Choroid plexus epithelial cell (primary cell): ENCODE measurements at regions not wholly inside any gene's neighbourhood (a gene's known extent, or its start where the extent isn't known, plus 50 kb on each side); places are given as distances from the start of the nearest gene placed in this dataset.

Experiments used
- DNase-seq: peaks from one replicate; pipeline ENCODE4 v3.0.0-alpha.2; 2010; ENCODE audit warnings: low read depth
- H3K4me3 ChIP-seq: 2 replicates; pipeline ENCODE4 v1.5.1; 2011; ENCODE audit warnings: low read depth, mild to moderate bottlenecking, control low read depth, low read length, moderate library complexity
- CTCF ChIP-seq: conservative IDR thresholded peaks from 2 replicates; pipeline ENCODE4 v1.5.1; 2011; ENCODE audit warnings: low read depth, mild to moderate bottlenecking, control low read depth, inconsistent platforms, low read length, moderate library complexity

GRCh38 chr16:51243936-51244436 is 92.9 kb upstream of the SALL1 start:
- DNase-seq, result no peak
- no peak for TF ChIP-seq CTCF
- H3K4me3 ChIP-seq, result no peak overlapping the region

- TF ChIP-seq CTCF, result no peak
- DNase-seq, result no peak
- H3K4me3 ChIP-seq, result no peak overlapping the region
Observed at GRCh38 chr16:51242296-51242994, 91.4 kb upstream of the SALL1 start.

GRCh38 chr16:51239196-51239595 is 88.1 kb upstream of the SALL1 start:
- no peak overlapping the region for H3K4me3 ChIP-seq
- DNase-seq, result no peak
- TF ChIP-seq CTCF, result no peak

- H3K4me3 ChIP-seq, result no peak overlapping the region
- TF ChIP-seq CTCF, result no peak
- no peak for DNase-seq
Observed at GRCh38 chr16:51237861-51238378, 86.8 kb upstream of the SALL1 start.

- no peak overlapping the region for H3K4me3 ChIP-seq
- no peak for DNase-seq
- no peak for TF ChIP-seq CTCF
Observed at GRCh38 chr16:51237207-51237606, 86.1 kb upstream of the SALL1 start.

GRCh38 chr16:51236583-51236982 is 85.5 kb upstream of the SALL1 start:
- no peak for DNase-seq
- no peak overlapping the region for H3K4me3 ChIP-seq

More at GRCh38 chr16:51236583-51236982, 85.5 kb upstream of the SALL1 start:
- no peak for TF ChIP-seq CTCF
